DOHH2 (cell line): ENCODE measurements at regions not wholly inside any gene's neighbourhood (a gene's known extent, or its start where the extent isn't known, plus 50 kb on each side); places are given as distances from the start of the nearest gene placed in this dataset.

Source experiments
- H3F3A ChIP-seq: fragments of 200-600 bp; sonication (generic), shearing (Covaris generic); 2 replicates; pipeline ENCODE4 v1.6.0; 2016; ENCODE audit warnings: antibody characterized with exemption, mild to moderate bottlenecking; ENCODE audit not compliant: control insufficient read depth, insufficient read depth
- H3K27ac ChIP-seq: fragments of 200-600 bp; sonication (generic); 2 replicates; pipeline ENCODE4 v1.5.1; 2014; ENCODE audit warnings: low read depth, mild to moderate bottlenecking, low read length, moderate library complexity
- H3K27me3 ChIP-seq: fragments of 200-600 bp; sonication (generic); 2 replicates; pipeline ENCODE4 v1.6.1; 2014; ENCODE audit warnings: mild to moderate bottlenecking, low read length, mixed read lengths; ENCODE audit not compliant: control insufficient read depth
- H3K36me3 ChIP-seq: fragments of 200-600 bp; sonication (generic); 2 replicates; pipeline ENCODE4 v1.6.1; 2014; ENCODE audit warnings: mild to moderate bottlenecking, low read length, moderate library complexity, mixed read lengths; ENCODE audit not compliant: control insufficient read depth
- H3K4me1 ChIP-seq: fragments of 200-600 bp; sonication (generic); 2 replicates; pipeline ENCODE4 v1.6.1; 2014; ENCODE audit warnings: mild to moderate bottlenecking, low read length, mixed read lengths; ENCODE audit not compliant: control insufficient read depth
- H3K4me2 ChIP-seq: fragments of 200-600 bp; sonication (generic); 2 replicates; pipeline ENCODE4 v1.6.0; 2014; ENCODE audit warnings: mild to moderate bottlenecking, low read length, moderate library complexity
- H3K4me3 ChIP-seq: fragments of 200-600 bp; sonication (generic); 2 replicates; pipeline ENCODE4 v1.5.1; 2014; ENCODE audit warnings: mild to moderate bottlenecking, low read length, mixed read lengths
- H3K79me2 ChIP-seq: fragments of 200-600 bp; sonication (generic); 2 replicates; pipeline ENCODE4 v1.6.1; 2014; ENCODE audit warnings: mild to moderate bottlenecking, low read length, mixed read lengths; ENCODE audit not compliant: control insufficient read depth
- H3K9me2 ChIP-seq: fragments of 200-600 bp; sonication (generic); replicated peaks from 2 replicates; pipeline ENCODE4 v1.6.1; 2014; ENCODE audit warnings: mild to moderate bottlenecking, low read length, mixed read lengths; ENCODE audit not compliant: control insufficient read depth
- H3K9me3 ChIP-seq: fragments of 200-600 bp; sonication (generic); 2 replicates; pipeline ENCODE4 v1.6.1; 2014; ENCODE audit warnings: antibody characterized with exemption, low read length, mixed read lengths; ENCODE audit not compliant: control insufficient read depth, insufficient read depth
- H4K20me1 ChIP-seq: fragments of 200-600 bp; sonication (generic); 2 replicates; pipeline ENCODE4 v1.6.0; 2014; ENCODE audit warnings: low read depth, mild to moderate bottlenecking, antibody characterized with exemption, low read length, moderate library complexity; ENCODE audit not compliant: control insufficient read depth, insufficient read depth
- EZH2phosphoT487 ChIP-seq: fragments of 200-600 bp; sonication (generic); IDR thresholded peaks from 2 replicates; pipeline ENCODE4 v1.6.1; 2017; ENCODE audit warnings: borderline replicate concordance, mild to moderate bottlenecking, antibody characterized with exemption, low read length, moderate library complexity, mixed read lengths
- TF ChIP-seq, protein P1 (sequence below): fragments of 200-600 bp; sonication (generic); IDR thresholded peaks from one replicate; pipeline ENCODE4 v1.5.1; 2014; ENCODE audit warnings: antibody characterized with exemption, mild to moderate bottlenecking, low read depth, low read length; ENCODE audit not compliant: poor library complexity, severe bottlenecking

DNA sequence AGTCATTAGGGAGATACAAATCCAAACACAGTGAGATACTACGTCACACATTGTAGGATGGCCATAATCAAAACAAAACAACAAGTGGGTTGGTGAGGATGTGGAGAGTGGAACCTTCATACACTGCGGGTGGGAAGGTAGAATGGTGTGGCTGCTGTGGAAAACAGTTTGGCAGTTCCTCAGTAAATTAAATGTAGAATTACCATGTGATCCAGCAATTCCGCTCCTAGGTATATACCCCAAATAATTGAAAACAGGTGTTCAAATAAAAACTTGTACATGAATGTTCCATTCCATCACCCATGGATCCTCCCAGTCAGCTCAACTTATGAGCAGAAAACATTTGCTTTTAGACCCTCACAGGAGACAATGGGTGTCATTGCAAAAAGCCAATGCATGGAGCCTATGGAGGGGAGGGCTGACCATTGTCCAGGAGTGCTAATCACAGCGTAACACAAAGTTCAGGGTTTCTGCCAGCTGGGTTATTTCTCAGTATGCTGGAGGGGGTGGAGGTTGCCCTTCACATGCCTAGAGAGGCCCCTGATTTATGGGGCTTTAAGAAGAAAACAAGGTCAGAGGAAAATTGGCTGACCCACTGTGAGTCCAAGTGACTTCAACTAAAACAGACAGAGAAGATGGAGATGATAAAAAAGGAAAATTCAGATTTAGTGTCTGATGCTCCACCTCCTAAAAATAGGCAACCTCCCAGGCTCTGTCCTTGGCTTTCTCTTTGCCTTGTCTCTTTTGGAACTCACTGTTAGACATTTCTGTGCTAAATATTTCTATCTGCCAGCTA, 124.1 kb downstream of the WDR11 start:
- no peaks in the 10 kb centered on the region for H3K27me3 ChIP-seq
- TF ChIP-seq, protein P1, sequence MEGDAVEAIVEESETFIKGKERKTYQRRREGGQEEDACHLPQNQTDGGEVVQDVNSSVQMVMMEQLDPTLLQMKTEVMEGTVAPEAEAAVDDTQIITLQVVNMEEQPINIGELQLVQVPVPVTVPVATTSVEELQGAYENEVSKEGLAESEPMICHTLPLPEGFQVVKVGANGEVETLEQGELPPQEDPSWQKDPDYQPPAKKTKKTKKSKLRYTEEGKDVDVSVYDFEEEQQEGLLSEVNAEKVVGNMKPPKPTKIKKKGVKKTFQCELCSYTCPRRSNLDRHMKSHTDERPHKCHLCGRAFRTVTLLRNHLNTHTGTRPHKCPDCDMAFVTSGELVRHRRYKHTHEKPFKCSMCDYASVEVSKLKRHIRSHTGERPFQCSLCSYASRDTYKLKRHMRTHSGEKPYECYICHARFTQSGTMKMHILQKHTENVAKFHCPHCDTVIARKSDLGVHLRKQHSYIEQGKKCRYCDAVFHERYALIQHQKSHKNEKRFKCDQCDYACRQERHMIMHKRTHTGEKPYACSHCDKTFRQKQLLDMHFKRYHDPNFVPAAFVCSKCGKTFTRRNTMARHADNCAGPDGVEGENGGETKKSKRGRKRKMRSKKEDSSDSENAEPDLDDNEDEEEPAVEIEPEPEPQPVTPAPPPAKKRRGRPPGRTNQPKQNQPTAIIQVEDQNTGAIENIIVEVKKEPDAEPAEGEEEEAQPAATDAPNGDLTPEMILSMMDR, result no peak
- TF ChIP-seq EZH2phosphoT487, result no peak
- no peak overlapping the region for H3K27ac ChIP-seq

DNA sequence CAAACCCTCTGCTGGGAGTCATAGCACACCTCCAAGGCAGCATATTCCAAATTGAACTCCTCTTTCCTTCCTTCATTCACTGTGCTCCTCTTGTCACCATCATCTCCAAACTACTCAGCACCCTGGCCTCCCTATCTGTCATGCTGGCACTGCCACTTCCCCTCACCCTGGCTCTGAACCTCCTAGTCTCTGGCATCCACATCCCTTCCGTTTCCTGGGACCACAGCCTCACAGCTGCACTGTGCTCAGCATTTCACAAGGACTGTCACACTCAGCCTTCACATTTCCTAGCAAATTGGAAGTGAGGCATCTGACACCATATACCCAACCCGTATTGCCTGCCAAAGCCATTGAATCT, 124.7 kb downstream of the WDR11 start:
- Histone ChIP-seq H3K9me2 (no peaks in the 10 kb centered on the region), H3K27ac (no peak overlapping the region), H3K9me3 (no peaks in the 10 kb centered on the region), H3K27me3 (no peaks in the 10 kb centered on the region), H3K79me2 (no peaks in the 10 kb centered on the region), H3K4me2 (no peak overlapping the region), H3F3A (no peaks in the 10 kb centered on the region), H3K36me3 (no peaks in the 10 kb centered on the region), H3K4me1 (no peaks in the 10 kb centered on the region), H3K4me3 (no peak overlapping the region), H4K20me1 (no peaks in the 10 kb centered on the region)
- TF ChIP-seq, protein P1, result no peak
- no peak for TF ChIP-seq EZH2phosphoT487

More for the DNA sequence above, 124.1 kb downstream of the WDR11 start:
- no peaks in the 10 kb centered on the region for H3K9me2 ChIP-seq
- no peak overlapping the region for H3K4me3 ChIP-seq
- H3K79me2 ChIP-seq, result no peaks in the 10 kb centered on the region
- no peaks in the 10 kb centered on the region for H3K36me3 ChIP-seq
- no peaks in the 10 kb centered on the region for H3F3A ChIP-seq
- no peaks in the 10 kb centered on the region for H3K9me3 ChIP-seq
- H3K4me2 ChIP-seq, result no peak overlapping the region
- no peaks in the 10 kb centered on the region for H3K4me1 ChIP-seq
- no peaks in the 10 kb centered on the region for H4K20me1 ChIP-seq

DNA sequence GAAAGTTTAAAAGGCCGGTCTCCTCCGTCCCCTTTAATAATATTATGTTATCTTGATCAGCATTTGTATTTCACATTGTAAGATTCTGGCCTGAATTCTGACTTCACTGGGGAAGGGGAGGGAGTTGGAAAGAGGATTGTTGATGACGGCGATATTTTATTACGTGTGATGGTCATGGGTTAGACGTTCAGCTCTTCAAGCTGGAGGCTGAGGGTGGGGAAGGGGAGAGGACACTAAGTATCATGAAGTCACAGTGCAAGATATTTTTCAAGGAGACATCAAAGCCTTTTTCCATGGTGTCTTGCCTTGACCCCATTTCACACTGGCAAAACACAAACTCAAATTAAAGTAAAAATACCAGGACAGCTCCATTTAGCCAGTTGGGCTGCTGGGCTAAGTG, 126.7 kb downstream of the WDR11 start:
- Histone ChIP-seq H3K4me2 (no peak overlapping the region), H3K36me3 (no peaks in the 10 kb centered on the region), H3K27me3 (no peaks in the 10 kb centered on the region), H3K27ac (no peak overlapping the region), H3K79me2 (no peaks in the 10 kb centered on the region), H3K9me2 (no peaks in the 10 kb centered on the region), H3K4me3 (no peak overlapping the region), H3K4me1 (no peaks in the 10 kb centered on the region), H4K20me1 (no peaks in the 10 kb centered on the region), H3F3A (no peaks in the 10 kb centered on the region), H3K9me3 (no peaks in the 10 kb centered on the region)
- TF ChIP-seq EZH2phosphoT487, result no peak
- TF ChIP-seq, protein P1, result no peak
